ENCODE measurements at regions not wholly inside any gene's neighbourhood (a gene's known extent, or its start where the extent isn't known, plus 50 kb on each side); places are given as distances from the start of the nearest gene placed in this dataset.

GRCh38 chr10:30215623-30216022, 133.5 kb downstream of the MTPAP start:
- no peak for TF ChIP-seq CTCF (IDR thresholded peaks at IDR 0.05)
- TF ChIP-seq ZNF263 (CRISPR knock-in tag; IDR thresholded peaks at IDR 0.05; ENCODE audit: low read depth), result no peak
- no peak for TF ChIP-seq ATF2 (CRISPR knock-in tag; IDR thresholded peaks at IDR 0.05; ENCODE audit: borderline replicate concordance, low read depth)
- TF ChIP-seq ZNF121 (CRISPR knock-in tag; IDR thresholded peaks at IDR 0.05), result no peak
- TF ChIP-seq NR2C2 (CRISPR knock-in tag; IDR thresholded peaks at IDR 0.05), result no peak
- TF ChIP-seq USF1 (CRISPR knock-in tag; IDR thresholded peaks at IDR 0.05), result no peak
- no peak for TF ChIP-seq JAZF1 (CRISPR knock-in tag; IDR thresholded peaks at IDR 0.05)
